Left lung (tissue), 4 donors: ENCODE measurements at regions not wholly inside any gene's neighbourhood (a gene's known extent, or its start where the extent isn't known, plus 50 kb on each side); places are given as distances from the start of the nearest gene placed in this dataset.

Source experiments
- ATAC-seq: fragments of 200-7000 bp; cut with Tn5 transposase; one replicate; pipeline ENCODE4 v1.9.1; 2020; ENCODE audit warnings: moderate library complexity
- DNase-seq, 4 donors: peaks; one replicate each; pipeline ENCODE4 v3.0.0-alpha.2; 2013 to 2020
- H3K27ac ChIP-seq, 2 donors: fragments of 200-600 bp; sonication (generic) in 1 of 2; one replicate each; pipeline versions ENCODE4 v1.5.0 to v1.8.0; 2020 to 2021
- H3K27me3 ChIP-seq, 2 donors: fragments of 200-600 bp; sonication (generic) in 1 of 2; one replicate each; pipeline versions ENCODE4 v1.5.0 to v1.8.0; 2020 to 2021
- H3K36me3 ChIP-seq, 2 donors: fragments of 200-600 bp; sonication (generic) in 1 of 2; one replicate each; pipeline versions ENCODE4 v1.5.0 to v1.8.0; 2020 to 2021
- H3K4me1 ChIP-seq, 2 donors: fragments of 200-600 bp; one replicate each; pipeline ENCODE4 v1.8.0; 2021
- H3K4me3 ChIP-seq, 2 donors: fragments of 200-600 bp; sonication (generic) in 1 of 2; one replicate each; pipeline versions ENCODE4 v1.5.0 to v1.8.0; 2020 to 2021; ENCODE audit warnings: mild to moderate bottlenecking in 1 of 2
- H3K9me3 ChIP-seq, 2 donors: fragments of 200-600 bp; sonication (generic) in 1 of 2; one replicate each; pipeline versions ENCODE4 v1.5.0 to v1.8.0; 2020 to 2021
- intact Hi-C, 2 donors: fragments of 100-400 bp; cut with DNase I; formaldehyde crosslinking; loops; one replicate each; pipeline versions ENCODE4 v1.11.2 to v1.14.2; 2022
- TF ChIP-seq, protein P1 (sequence below), 2 donors: fragments of 200-600 bp; sonication (generic) in 1 of 2; IDR thresholded peaks; one replicate each; pipeline versions ENCODE4 v1.5.0 to v1.8.0; 2021; ENCODE audit warnings: antibody characterized with exemption in 2 of 2
- donor health status: DM: no; HTN: yes; CAD: no.
- donor health status: DM: no; HTN: no; CAD: no.

DNA sequence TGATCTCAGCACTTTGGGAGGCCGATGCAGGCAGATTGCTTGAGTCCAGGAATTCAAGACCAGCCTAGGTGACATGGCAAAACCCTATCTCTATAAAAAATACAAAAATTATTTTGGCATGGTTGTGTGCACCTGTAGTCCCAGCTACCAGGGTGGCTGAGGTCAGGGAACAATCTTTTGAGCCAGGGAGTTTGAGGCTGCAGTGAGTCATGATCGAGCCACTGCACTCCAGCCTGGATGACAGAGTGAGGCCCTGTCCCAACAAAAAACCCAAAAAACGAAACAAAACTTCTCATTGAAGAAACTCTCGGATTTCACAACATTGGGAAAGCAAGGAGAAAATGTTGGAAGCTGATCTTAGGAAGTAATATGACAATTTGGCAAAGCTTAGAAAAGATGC, 317.3 kb upstream of the MGAT5 start:
- ATAC-seq: no peak
- no peak for DNase-seq
- TF ChIP-seq, protein P1, sequence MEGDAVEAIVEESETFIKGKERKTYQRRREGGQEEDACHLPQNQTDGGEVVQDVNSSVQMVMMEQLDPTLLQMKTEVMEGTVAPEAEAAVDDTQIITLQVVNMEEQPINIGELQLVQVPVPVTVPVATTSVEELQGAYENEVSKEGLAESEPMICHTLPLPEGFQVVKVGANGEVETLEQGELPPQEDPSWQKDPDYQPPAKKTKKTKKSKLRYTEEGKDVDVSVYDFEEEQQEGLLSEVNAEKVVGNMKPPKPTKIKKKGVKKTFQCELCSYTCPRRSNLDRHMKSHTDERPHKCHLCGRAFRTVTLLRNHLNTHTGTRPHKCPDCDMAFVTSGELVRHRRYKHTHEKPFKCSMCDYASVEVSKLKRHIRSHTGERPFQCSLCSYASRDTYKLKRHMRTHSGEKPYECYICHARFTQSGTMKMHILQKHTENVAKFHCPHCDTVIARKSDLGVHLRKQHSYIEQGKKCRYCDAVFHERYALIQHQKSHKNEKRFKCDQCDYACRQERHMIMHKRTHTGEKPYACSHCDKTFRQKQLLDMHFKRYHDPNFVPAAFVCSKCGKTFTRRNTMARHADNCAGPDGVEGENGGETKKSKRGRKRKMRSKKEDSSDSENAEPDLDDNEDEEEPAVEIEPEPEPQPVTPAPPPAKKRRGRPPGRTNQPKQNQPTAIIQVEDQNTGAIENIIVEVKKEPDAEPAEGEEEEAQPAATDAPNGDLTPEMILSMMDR (IDR thresholded peaks at IDR 0.05): no peak
- no peak overlapping the region for H3K4me3 ChIP-seq
- H3K27me3 ChIP-seq: no peaks in the 10 kb centered on the region
- no peaks in the 10 kb centered on the region for H3K9me3 ChIP-seq
- no peak overlapping the region for H3K27ac ChIP-seq
- intact Hi-C loops: no loop called here
- no peaks in the 10 kb centered on the region for H3K36me3 ChIP-seq
- H3K4me1 ChIP-seq: no peaks in the 10 kb centered on the region

DNA sequence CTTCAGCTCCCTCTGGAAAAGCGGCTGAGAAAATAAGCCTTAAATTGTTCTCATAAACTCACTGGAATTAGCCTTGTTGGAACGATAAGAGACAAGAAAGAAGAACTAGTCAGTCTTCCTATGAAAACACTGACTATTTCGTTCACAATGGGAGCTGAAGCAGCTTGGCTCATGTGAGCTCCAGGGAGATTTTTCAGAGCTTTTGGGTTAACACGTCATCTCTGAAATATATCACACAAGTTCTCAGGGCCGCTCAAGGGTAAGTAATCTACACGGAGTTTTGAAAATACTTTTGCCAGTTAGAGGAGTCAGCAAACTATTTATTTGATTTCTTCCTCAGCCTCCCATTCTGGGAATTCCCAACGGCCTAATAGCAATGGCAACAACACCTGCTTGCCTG, 316.2 kb upstream of the MGAT5 start:
- H3K27me3 ChIP-seq: no peaks in the 10 kb centered on the region
- H3K4me3 ChIP-seq: no peak overlapping the region
- intact Hi-C loops: no loop called here
- H3K27ac ChIP-seq: no peak overlapping the region
- no peaks in the 10 kb centered on the region for H3K9me3 ChIP-seq
- H3K4me1 ChIP-seq: no peaks in the 10 kb centered on the region
- no peaks in the 10 kb centered on the region for H3K36me3 ChIP-seq
- TF ChIP-seq, protein P1 (IDR thresholded peaks at IDR 0.05): no peak
- ATAC-seq: no peak
- DNase-seq: no peak

DNA sequence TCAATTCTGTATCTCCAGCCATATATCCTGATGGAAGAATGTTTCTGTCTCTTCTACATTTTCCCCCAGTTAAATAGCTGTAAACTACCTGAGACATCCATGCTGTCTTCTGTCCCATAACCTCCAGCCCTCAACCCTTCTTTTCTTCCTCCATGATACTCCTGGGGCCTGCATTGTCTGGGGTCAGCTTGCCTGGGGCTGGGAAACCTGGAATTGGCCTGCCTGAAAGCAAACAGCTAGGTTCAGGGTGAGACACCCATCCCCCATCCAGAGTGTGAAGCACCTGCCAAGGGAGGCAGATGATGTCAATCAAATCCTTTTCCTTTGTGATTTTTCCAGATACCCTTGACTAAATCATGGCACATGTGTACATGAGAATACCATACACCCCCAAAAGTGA, 313.7 kb upstream of the MGAT5 start:
- TF ChIP-seq, protein P1 (IDR thresholded peaks at IDR 0.05): no peak
- DNase-seq (no peak), ATAC-seq (no peak)
- Histone ChIP-seq H3K9me3 (no peaks in the 10 kb centered on the region), H3K4me3 (no peak overlapping the region), H3K36me3 (no peaks in the 10 kb centered on the region), H3K27me3 (no peaks in the 10 kb centered on the region), H3K4me1 (no peaks in the 10 kb centered on the region), H3K27ac (no peak overlapping the region)
- intact Hi-C loops: no loop called here

DNA sequence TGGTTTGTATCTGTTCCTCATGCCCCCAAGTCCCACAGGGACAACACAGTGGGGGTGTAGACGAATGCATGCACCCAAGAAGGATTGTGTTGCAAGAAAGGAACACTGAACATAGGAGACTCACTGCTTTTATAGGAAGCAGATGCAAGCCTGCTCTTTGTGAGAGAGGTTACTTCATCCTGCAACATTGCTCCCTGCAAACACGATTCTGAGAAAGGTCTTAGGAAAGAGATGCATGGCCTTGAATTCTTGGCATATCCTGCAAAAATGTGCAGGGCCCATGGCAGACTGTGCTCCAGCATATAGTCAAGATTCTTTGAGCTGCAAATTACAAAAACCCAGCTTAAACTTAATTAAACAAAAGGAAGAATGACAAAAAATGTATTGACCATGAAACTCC, 312.2 kb upstream of the MGAT5 start:
- Histone ChIP-seq H3K27ac (no peak overlapping the region), H3K36me3 (no peaks in the 10 kb centered on the region), H3K9me3 (no peaks in the 10 kb centered on the region), H3K4me1 (no peaks in the 10 kb centered on the region), H3K4me3 (no peak overlapping the region), H3K27me3 (no peaks in the 10 kb centered on the region)
- TF ChIP-seq, protein P1 (IDR thresholded peaks at IDR 0.05): no peak
- ATAC-seq (no peak), DNase-seq (no peak)
- intact Hi-C loops: no loop called here

DNA sequence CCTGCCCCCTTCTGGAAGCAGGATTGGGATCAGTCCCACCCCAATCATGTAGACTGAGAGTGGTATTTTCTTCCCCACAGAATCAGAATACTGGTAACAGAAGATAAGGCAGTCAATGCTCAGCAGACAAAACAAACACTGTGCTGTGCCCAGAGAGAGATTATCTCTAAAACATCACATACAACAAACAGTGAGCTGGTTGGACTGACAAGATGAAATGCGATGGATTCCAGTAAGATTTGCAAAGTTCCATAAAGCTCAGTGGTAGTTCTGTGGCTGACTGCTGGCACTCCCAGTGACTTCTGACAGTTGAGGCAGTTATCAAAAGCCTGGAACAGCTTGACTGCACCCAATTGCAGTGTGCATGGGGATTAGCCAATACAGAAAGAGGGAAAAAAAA, 311.5 kb upstream of the MGAT5 start:
- Histone ChIP-seq H3K4me1 (no peaks in the 10 kb centered on the region), H3K4me3 (no peak overlapping the region), H3K9me3 (no peaks in the 10 kb centered on the region), H3K36me3 (no peaks in the 10 kb centered on the region), H3K27me3 (no peaks in the 10 kb centered on the region), H3K27ac (no peak overlapping the region)
- ATAC-seq (no peak), DNase-seq (no peak)
- intact Hi-C loops: no loop called here
- TF ChIP-seq, protein P1 (IDR thresholded peaks at IDR 0.05): no peak
